GM12878 (cell line): ENCODE measurements at regions not wholly inside any gene's neighbourhood (a gene's known extent, or its start where the extent isn't known, plus 50 kb on each side); places are given as distances from the start of the nearest gene placed in this dataset.

ENCODE experiments used
- ATAC-seq: fragments of 200-7000 bp; cut with Tn5 transposase; 3 replicates; pipeline ENCODE4 v1.9.1; 2020; ENCODE audit warnings: mild to moderate bottlenecking, moderate library complexity
- BruUV-seq: library from RNA; stranded (reverse); fragments of 400-500 nt; replicated peaks from 2 replicates; lab custom pipeline; 2021; lab: Mats Ljungman, UMichigan
- CTCF ChIA-PET: fragments of 300-600 bp; sonication (Branson Sonifier 250); formaldehyde crosslinking; extraction: SDS; loops from one replicate; lab custom pipeline; 2021; ENCODE audit warnings: inconsistent platforms; lab: Yijun Ruan, JAX
- POLR2A ChIA-PET: fragments of 350-600 bp; formaldehyde crosslinking; extraction: SDS; loops from one replicate; lab custom pipeline; 2021; ENCODE audit warnings: inconsistent platforms; lab: Charles Lee
- RAD21 ChIA-PET: fragments of 300-600 bp; sonication (Branson Sonifier 250); formaldehyde crosslinking; loops from one replicate; lab custom pipeline; 2023; ENCODE audit warnings: antibody characterized with exemption; ENCODE audit not compliant: unreplicated experiment; lab: Charles Lee
- SMC1A ChIA-PET: fragments of 300-600 bp; sonication (Branson Sonifier 250); formaldehyde crosslinking; loops from one replicate; lab custom pipeline; 2023; ENCODE audit not compliant: unreplicated experiment, uncharacterized antibody; lab: Charles Lee
- DNase-seq: peaks from one replicate; pipeline ENCODE4 v3.0.0-alpha.2; 2011; ENCODE audit warnings: low read depth, low spot score
- FAIRE-seq: peaks from 3 replicates; lab custom pipeline; 2011; peaks lifted over from hg19 to GRCh38; lab: Jason Lieb, UNC
- H2AFZ ChIP-seq: 2 replicates; pipeline ENCODE4 v1.6.0; 2011; ENCODE audit warnings: low read depth, low read length, control low read depth; ENCODE audit not compliant: control insufficient read depth
- H3K27ac ChIP-seq: 2 replicates; pipeline ENCODE4 v1.5.1; 2011; ENCODE audit warnings: control low read depth; ENCODE audit not compliant: control insufficient read depth, insufficient read depth
- H3K27me3 ChIP-seq, 2 experiments: replicated peaks in 1 of 2; 2 replicates each; pipeline versions ENCODE4 v1.6.0 to v1.6.1; 2011; ENCODE audit warnings: low read length in 1 of 2; ENCODE audit not compliant: control insufficient read depth in 2 of 2, insufficient read depth in 2 of 2
- H3K36me3 ChIP-seq, 2 experiments: 2 replicates each; pipeline ENCODE4 v1.5.1; 2011; ENCODE audit warnings: low read length in 1 of 2; ENCODE audit not compliant: control insufficient read depth in 2 of 2, insufficient read depth in 2 of 2
- H3K4me1 ChIP-seq: 2 replicates; pipeline ENCODE4 v1.6.1; 2011; ENCODE audit warnings: mild to moderate bottlenecking, low read length, moderate library complexity, mixed read lengths; ENCODE audit not compliant: control insufficient read depth, insufficient read depth
- H3K4me2 ChIP-seq: 2 replicates; pipeline ENCODE4 v1.6.0; 2011; ENCODE audit warnings: control low read depth; ENCODE audit not compliant: control insufficient read depth, insufficient read depth
- H3K4me3 ChIP-seq: fragments of 200-600 bp; sonication (generic); 2 replicates; pipeline ENCODE4 v1.5.1; 2016
- H3K79me2 ChIP-seq: 2 replicates; pipeline ENCODE4 v1.6.0; 2011; ENCODE audit warnings: low read length; ENCODE audit not compliant: control insufficient read depth, insufficient read depth
- H3K9ac ChIP-seq: 2 replicates; pipeline ENCODE4 v1.8.0; 2011; ENCODE audit warnings: low read length, control low read depth, mixed read lengths; ENCODE audit not compliant: control insufficient read depth, insufficient read depth
- H3K9me3 ChIP-seq: replicated peaks from 3 replicates; pipeline ENCODE4 v1.5.1; 2011; ENCODE audit warnings: mild to moderate bottlenecking, low read length; ENCODE audit not compliant: control insufficient read depth, insufficient read depth
- H4K20me1 ChIP-seq: 2 replicates; pipeline ENCODE4 v1.6.0; 2011; ENCODE audit not compliant: control insufficient read depth, insufficient read depth
- ATF7 ChIP-seq: fragments of 450-650 bp; IDR thresholded peaks from 2 replicates; pipeline ENCODE4 v1.6.1; 2016; ENCODE audit warnings: low read depth, mild to moderate bottlenecking
- CBX3 ChIP-seq: fragments of 200-600 bp; sonication (generic); IDR thresholded peaks from 2 replicates; pipeline ENCODE4 v1.6.1; 2016; ENCODE audit warnings: low read depth, borderline replicate concordance
- EZH2 ChIP-seq: IDR thresholded peaks from 2 replicates; pipeline ENCODE4 v1.6.1; 2012; ENCODE audit warnings: low read depth, mild to moderate bottlenecking, control low read depth, inconsistent platforms, low read length, borderline replicate concordance; ENCODE audit not compliant: control insufficient read depth
- HDAC2 ChIP-seq: fragments of 200-600 bp; sonication (generic); IDR thresholded peaks from 2 replicates; pipeline ENCODE4 v1.6.1; 2017
- MEF2B ChIP-seq: fragments of 450-650 bp; IDR thresholded peaks from 2 replicates; pipeline ENCODE4 v1.6.1; 2018; ENCODE audit warnings: mild to moderate bottlenecking, moderate library complexity; ENCODE audit not compliant: partially characterized antibody, poor library complexity, severe bottlenecking
- PAX8 ChIP-seq: fragments of 450-650 bp; IDR thresholded peaks from 2 replicates; pipeline ENCODE4 v1.6.1; 2017; ENCODE audit warnings: mild to moderate bottlenecking, moderate library complexity
- PBX3 ChIP-seq: IDR thresholded peaks from 2 replicates; pipeline ENCODE4 v1.6.1; 2011; ENCODE audit warnings: mild to moderate bottlenecking, low read depth, low read length, moderate library complexity; ENCODE audit not compliant: insufficient replicate concordance
- RB1 ChIP-seq: fragments of 450-650 bp; formaldehyde crosslinking; IDR thresholded peaks from 2 replicates; pipeline ENCODE4 v1.6.1; 2017; ENCODE audit warnings: mild to moderate bottlenecking, borderline replicate concordance
- SPI1 ChIP-seq: IDR thresholded peaks from 2 replicates; pipeline ENCODE4 v1.6.1; 2011; ENCODE audit warnings: low read depth, mild to moderate bottlenecking, low read length, moderate library complexity, borderline replicate concordance; ENCODE audit not compliant: insufficient read depth
- STAT1 ChIP-seq: fragments of 450-650 bp; conservative IDR thresholded peaks from 2 replicates; pipeline ENCODE4 v1.6.1; 2014; ENCODE audit warnings: antibody characterized with exemption, mild to moderate bottlenecking
- WGBS: methylation state at CpG from one replicate; pipeline ENCODE4 v1.1.6; 2016; ENCODE audit warnings: low lambda C conversion rate; ENCODE audit not compliant: insufficient replicate concordance, insufficient coverage; ENCODE audit errors: missing lambda C conversion rate; 5-methylcytosine and 5-hydroxymethylcytosine counted together
- in situ Hi-C: fragments of 300-500 bp; cut with MboI; formaldehyde crosslinking; loops from 9 replicates; pipeline ENCODE4 v1.14.3; 2018; ENCODE audit warnings: mixed read lengths
- intact Hi-C: fragments of 100-400 bp; cut with micrococcal nuclease; formaldehyde crosslinking; loops from one replicate; pipeline ENCODE4 v1.14.2; 2022; ENCODE audit not compliant: unreplicated experiment
- TF ChIP-seq, protein P1 (sequence below): fragments of 450-650 bp; conservative IDR thresholded peaks from 2 replicates; pipeline ENCODE4 v1.6.1; 2017; ENCODE audit warnings: mild to moderate bottlenecking, moderate library complexity

GRCh38 chr13:99868767-99869166 lies 102.8 kb downstream of the ZIC5 start:
- Histone ChIP-seq H3K27me3 (no peaks in the 10 kb centered on the region), H3K4me2 (no peak overlapping the region), H3K4me1 (no peaks in the 10 kb centered on the region), H3K79me2 (no peaks in the 10 kb centered on the region), H3K9me3 (no peaks in the 10 kb centered on the region), H3K9ac (no peak overlapping the region), H3K36me3 (no peaks in the 10 kb centered on the region), H3K4me3 (no peak overlapping the region), H2AFZ (no peak overlapping the region), H4K20me1 (no peaks in the 10 kb centered on the region), H3K27ac (no peak overlapping the region)
- RAD21 ChIA-PET, result no interaction called here
- WGBS, result 63% methylated on average over 3 of the region's 3 CpGs
- POLR2A ChIA-PET, result no interaction called here
- TF ChIP-seq SPI1, result no peak
- no peak for TF ChIP-seq PAX8
- no peak for TF ChIP-seq CBX3
- TF ChIP-seq ATF7, result no peak
- TF ChIP-seq RB1, result no peak
- TF ChIP-seq, protein P1, sequence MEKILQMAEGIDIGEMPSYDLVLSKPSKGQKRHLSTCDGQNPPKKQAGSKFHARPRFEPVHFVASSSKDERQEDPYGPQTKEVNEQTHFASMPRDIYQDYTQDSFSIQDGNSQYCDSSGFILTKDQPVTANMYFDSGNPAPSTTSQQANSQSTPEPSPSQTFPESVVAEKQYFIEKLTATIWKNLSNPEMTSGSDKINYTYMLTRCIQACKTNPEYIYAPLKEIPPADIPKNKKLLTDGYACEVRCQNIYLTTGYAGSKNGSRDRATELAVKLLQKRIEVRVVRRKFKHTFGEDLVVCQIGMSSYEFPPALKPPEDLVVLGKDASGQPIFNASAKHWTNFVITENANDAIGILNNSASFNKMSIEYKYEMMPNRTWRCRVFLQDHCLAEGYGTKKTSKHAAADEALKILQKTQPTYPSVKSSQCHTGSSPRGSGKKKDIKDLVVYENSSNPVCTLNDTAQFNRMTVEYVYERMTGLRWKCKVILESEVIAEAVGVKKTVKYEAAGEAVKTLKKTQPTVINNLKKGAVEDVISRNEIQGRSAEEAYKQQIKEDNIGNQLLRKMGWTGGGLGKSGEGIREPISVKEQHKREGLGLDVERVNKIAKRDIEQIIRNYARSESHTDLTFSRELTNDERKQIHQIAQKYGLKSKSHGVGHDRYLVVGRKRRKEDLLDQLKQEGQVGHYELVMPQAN, result no peak
- no peak for TF ChIP-seq STAT1
- TF ChIP-seq EZH2, result no peak
- no peak for TF ChIP-seq MEF2B
- TF ChIP-seq PBX3, result no peak
- no peak for TF ChIP-seq HDAC2
- in situ Hi-C loops, result no loop called here
- no TSS peak for BruUV-seq
- ATAC-seq (no peak), DNase-seq (no peak), FAIRE-seq (no peak)
- intact Hi-C loops, result no loop called here
- CTCF ChIA-PET, result no interaction called here
- SMC1A ChIA-PET, result interaction anchor here (0.8 to 1.0 kb wide), 2 partner anchors 30 to 1028 kb away, joined by 3 read pairs; no protein-coding TSS in a partner anchor
